Dedifferentiated amniotic fluid mesenchymal stem cell (primary cell): ENCODE measurements at regions not wholly inside any gene's neighbourhood (a gene's known extent, or its start where the extent isn't known, plus 50 kb on each side); places are given as distances from the start of the nearest gene placed in this dataset.
A peak's percentile ranks its signal among the peaks of the same experiment; 100 is the strongest.

Experiments used
- DNase-seq: peaks from one replicate; pipeline ENCODE4 v3.0.0-alpha.2; 2016; ENCODE audit errors: extremely low spot score

GRCh38 chr6:14834851-14835530, 410.9 kb upstream of the JARID2 start:
- DNase-seq: no peak

- no peak for DNase-seq
Measured at GRCh38 chr6:14837435-14837834, 408.4 kb upstream of the JARID2 start.

GRCh38 chr6:14838133-14838583, 407.7 kb upstream of the JARID2 start:
- DNase-seq: no peak

- DNase-seq: peak; percentile 97
Measured at GRCh38 chr6:14841901-14842421, 403.9 kb upstream of the JARID2 start.

- no peak for DNase-seq
Measured at GRCh38 chr6:14844411-14844810, 401.5 kb upstream of the JARID2 start.

- DNase-seq: no peak
Measured at GRCh38 chr6:14848019-14848418, 397.9 kb upstream of the JARID2 start.

GRCh38 chr6:14849185-14849584, 396.7 kb upstream of the JARID2 start:
- no peak for DNase-seq

GRCh38 chr6:14851281-14851680, 394.6 kb upstream of the JARID2 start:
- no peak for DNase-seq

GRCh38 chr6:14852375-14852774, 393.5 kb upstream of the JARID2 start:
- no peak for DNase-seq

GRCh38 chr6:14856177-14856576, 389.7 kb upstream of the JARID2 start:
- no peak for DNase-seq

- DNase-seq: no peak
Measured at GRCh38 chr6:14857001-14857400, 388.9 kb upstream of the JARID2 start.

- DNase-seq: no peak
Measured at GRCh38 chr6:14857501-14857900, 388.4 kb upstream of the JARID2 start.

GRCh38 chr6:14858808-14859207, 387.1 kb upstream of the JARID2 start:
- DNase-seq: no peak

- no peak for DNase-seq
Measured at GRCh38 chr6:14860774-14861173, 385.1 kb upstream of the JARID2 start.

- no peak for DNase-seq
Measured at GRCh38 chr6:14861491-14861943, 384.4 kb upstream of the JARID2 start.

- no peak for DNase-seq
Measured at GRCh38 chr6:14862845-14863244, 383.0 kb upstream of the JARID2 start.

GRCh38 chr6:14863902-14864850, 381.7 kb upstream of the JARID2 start:
- no peak for DNase-seq

GRCh38 chr6:14865531-14866100, 380.3 kb upstream of the JARID2 start:
- no peak for DNase-seq

GRCh38 chr6:14867802-14868201, 378.1 kb upstream of the JARID2 start:
- DNase-seq: no peak

- no peak for DNase-seq
Measured at GRCh38 chr6:14871221-14871620, 374.6 kb upstream of the JARID2 start.

GRCh38 chr6:14873101-14873500, 372.8 kb upstream of the JARID2 start:
- no peak for DNase-seq

- no peak for DNase-seq
Measured at GRCh38 chr6:14873781-14874441, 372.0 kb upstream of the JARID2 start.
